IMR-90 (cell line): ENCODE measurements at regions not wholly inside any gene's neighbourhood (a gene's known extent, or its start where the extent isn't known, plus 50 kb on each side); places are given as distances from the start of the nearest gene placed in this dataset.

ENCODE experiments used
- BHLHE40 ChIP-seq: fragments of 150-350 bp; IDR thresholded peaks from 2 replicates; pipeline ENCODE4 v1.6.1; 2016; ENCODE audit warnings: mild to moderate bottlenecking, low read depth, low read length
- CEBPB ChIP-seq: IDR thresholded peaks from 2 replicates; pipeline ENCODE4 v1.6.1; 2012; ENCODE audit warnings: low read depth, low read length, improper control_type of control experiment
- CHD1 ChIP-seq: IDR thresholded peaks from 2 replicates; pipeline ENCODE4 v1.6.1; 2012; ENCODE audit warnings: low read depth, low read length, improper control_type of control experiment
- MAFK ChIP-seq: IDR thresholded peaks from 2 replicates; pipeline ENCODE4 v1.6.1; 2012; ENCODE audit warnings: low read depth, low read length, improper control_type of control experiment
- MAZ ChIP-seq: IDR thresholded peaks from 2 replicates; pipeline ENCODE4 v1.6.1; 2012; ENCODE audit warnings: low read depth, mild to moderate bottlenecking, low read length, improper control_type of control experiment, moderate library complexity, borderline replicate concordance
- MXI1 ChIP-seq: IDR thresholded peaks from 2 replicates; pipeline ENCODE4 v1.6.1; 2012; ENCODE audit warnings: low read depth, mild to moderate bottlenecking, low read length, moderate library complexity, borderline replicate concordance
- POLR2A ChIP-seq: IDR thresholded peaks from 2 replicates; pipeline ENCODE4 v1.6.1; 2012; ENCODE audit warnings: mild to moderate bottlenecking, low read depth, low read length
- RAD21 ChIP-seq: IDR thresholded peaks from 2 replicates; pipeline ENCODE4 v1.6.1; 2012; ENCODE audit warnings: low read length, improper control_type of control experiment
- RCOR1 ChIP-seq: IDR thresholded peaks from 2 replicates; pipeline ENCODE4 v1.6.1; 2012; ENCODE audit warnings: mild to moderate bottlenecking, low read length, improper control_type of control experiment; ENCODE audit not compliant: insufficient replicate concordance
- RFX5 ChIP-seq: IDR thresholded peaks from 2 replicates; pipeline ENCODE4 v1.8.0; 2012; ENCODE audit warnings: low read depth, mild to moderate bottlenecking, low read length, moderate library complexity
- SMC3 ChIP-seq: fragments of 150-350 bp; IDR thresholded peaks from 2 replicates; pipeline ENCODE4 v1.6.1; 2016; ENCODE audit warnings: low read depth, mild to moderate bottlenecking, antibody characterized with exemption, low read length, moderate library complexity
- TF ChIP-seq, protein P1 (sequence below): conservative IDR thresholded peaks from 2 replicates; pipeline ENCODE4 v1.5.1; 2012; ENCODE audit warnings: mild to moderate bottlenecking, low read depth, low read length, improper control_type of control experiment
- TF ChIP-seq, protein P2 (sequence below): fragments of 150-350 bp; IDR thresholded peaks from 2 replicates; pipeline ENCODE4 v1.6.1; 2017; ENCODE audit warnings: mild to moderate bottlenecking, antibody characterized with exemption, low read length, low read depth
- TF ChIP-seq, protein P3 (sequence below): fragments of 150-350 bp; IDR thresholded peaks from 2 replicates; pipeline ENCODE4 v1.6.1; 2016; ENCODE audit warnings: low read depth, mild to moderate bottlenecking, low read length, moderate library complexity, borderline replicate concordance

GRCh38 chr12:87008785-87009384 lies 752.7 kb upstream of the MGAT4C start:
- TF ChIP-seq, protein P1, sequence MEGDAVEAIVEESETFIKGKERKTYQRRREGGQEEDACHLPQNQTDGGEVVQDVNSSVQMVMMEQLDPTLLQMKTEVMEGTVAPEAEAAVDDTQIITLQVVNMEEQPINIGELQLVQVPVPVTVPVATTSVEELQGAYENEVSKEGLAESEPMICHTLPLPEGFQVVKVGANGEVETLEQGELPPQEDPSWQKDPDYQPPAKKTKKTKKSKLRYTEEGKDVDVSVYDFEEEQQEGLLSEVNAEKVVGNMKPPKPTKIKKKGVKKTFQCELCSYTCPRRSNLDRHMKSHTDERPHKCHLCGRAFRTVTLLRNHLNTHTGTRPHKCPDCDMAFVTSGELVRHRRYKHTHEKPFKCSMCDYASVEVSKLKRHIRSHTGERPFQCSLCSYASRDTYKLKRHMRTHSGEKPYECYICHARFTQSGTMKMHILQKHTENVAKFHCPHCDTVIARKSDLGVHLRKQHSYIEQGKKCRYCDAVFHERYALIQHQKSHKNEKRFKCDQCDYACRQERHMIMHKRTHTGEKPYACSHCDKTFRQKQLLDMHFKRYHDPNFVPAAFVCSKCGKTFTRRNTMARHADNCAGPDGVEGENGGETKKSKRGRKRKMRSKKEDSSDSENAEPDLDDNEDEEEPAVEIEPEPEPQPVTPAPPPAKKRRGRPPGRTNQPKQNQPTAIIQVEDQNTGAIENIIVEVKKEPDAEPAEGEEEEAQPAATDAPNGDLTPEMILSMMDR: no peak
- TF ChIP-seq CEBPB (no peak), RCOR1 (no peak), MXI1 (no peak), MAFK (no peak), RAD21 (no peak), POLR2A (no peak), BHLHE40 (no peak), MAZ (no peak), CHD1 (no peak), SMC3 (no peak), RFX5 (no peak)
- TF ChIP-seq, protein P2, sequence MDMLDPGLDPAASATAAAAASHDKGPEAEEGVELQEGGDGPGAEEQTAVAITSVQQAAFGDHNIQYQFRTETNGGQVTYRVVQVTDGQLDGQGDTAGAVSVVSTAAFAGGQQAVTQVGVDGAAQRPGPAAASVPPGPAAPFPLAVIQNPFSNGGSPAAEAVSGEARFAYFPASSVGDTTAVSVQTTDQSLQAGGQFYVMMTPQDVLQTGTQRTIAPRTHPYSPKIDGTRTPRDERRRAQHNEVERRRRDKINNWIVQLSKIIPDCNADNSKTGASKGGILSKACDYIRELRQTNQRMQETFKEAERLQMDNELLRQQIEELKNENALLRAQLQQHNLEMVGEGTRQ: no peak
- TF ChIP-seq, protein P3, sequence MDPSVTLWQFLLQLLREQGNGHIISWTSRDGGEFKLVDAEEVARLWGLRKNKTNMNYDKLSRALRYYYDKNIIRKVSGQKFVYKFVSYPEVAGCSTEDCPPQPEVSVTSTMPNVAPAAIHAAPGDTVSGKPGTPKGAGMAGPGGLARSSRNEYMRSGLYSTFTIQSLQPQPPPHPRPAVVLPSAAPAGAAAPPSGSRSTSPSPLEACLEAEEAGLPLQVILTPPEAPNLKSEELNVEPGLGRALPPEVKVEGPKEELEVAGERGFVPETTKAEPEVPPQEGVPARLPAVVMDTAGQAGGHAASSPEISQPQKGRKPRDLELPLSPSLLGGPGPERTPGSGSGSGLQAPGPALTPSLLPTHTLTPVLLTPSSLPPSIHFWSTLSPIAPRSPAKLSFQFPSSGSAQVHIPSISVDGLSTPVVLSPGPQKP: no peak
